H9 (cell line): ENCODE measurements at regions not wholly inside any gene's neighbourhood (a gene's known extent, or its start where the extent isn't known, plus 50 kb on each side); places are given as distances from the start of the nearest gene placed in this dataset.

Source experiments
- DNase-seq: peaks from one replicate; pipeline ENCODE4 v3.0.0-alpha.2; 2017
- H2AFZ ChIP-seq: one replicate; pipeline ENCODE4 v1.6.1; 2013; ENCODE audit warnings: mild to moderate bottlenecking, low read length, control low read depth, moderate library complexity
- H2AK5ac ChIP-seq: 2 replicates; pipeline ENCODE4 v1.6.1; 2013; ENCODE audit warnings: low read length, control low read depth, mixed read lengths; ENCODE audit not compliant: insufficient read length
- H2BK120ac ChIP-seq: one replicate; pipeline ENCODE4 v1.6.1; 2013; ENCODE audit warnings: low read depth, mild to moderate bottlenecking, low read length, control low read depth, inconsistent platforms; ENCODE audit not compliant: poor library complexity, severe bottlenecking
- H2BK12ac ChIP-seq: 2 replicates; pipeline ENCODE4 v1.6.1; 2013; ENCODE audit warnings: low read length, control low read depth, mixed read lengths, low read depth; ENCODE audit not compliant: insufficient read length
- H2BK15ac ChIP-seq: 2 replicates; pipeline ENCODE4 v1.6.1; 2013; ENCODE audit warnings: low read depth, low read length, control low read depth
- H2BK20ac ChIP-seq: one replicate; pipeline ENCODE4 v1.6.1; 2013; ENCODE audit warnings: low read depth, mild to moderate bottlenecking, low read length, control low read depth, inconsistent platforms; ENCODE audit not compliant: poor library complexity, severe bottlenecking
- H2BK5ac ChIP-seq: 2 replicates; pipeline ENCODE4 v1.6.1; 2013; ENCODE audit warnings: low read length, control low read depth, mixed read lengths; ENCODE audit not compliant: insufficient read length
- H3K14ac ChIP-seq: 2 replicates; pipeline ENCODE4 v1.6.1; 2013; ENCODE audit warnings: low read length, control low read depth; ENCODE audit not compliant: insufficient read depth
- H3K18ac ChIP-seq: 2 replicates; pipeline ENCODE4 v1.6.1; 2013; ENCODE audit warnings: low read depth, mild to moderate bottlenecking, mixed read lengths, low read length, control low read depth; ENCODE audit not compliant: insufficient read length
- H3K23ac ChIP-seq: 2 replicates; pipeline ENCODE4 v1.6.1; 2013; ENCODE audit warnings: low read length, control low read depth, mixed read lengths, low read depth; ENCODE audit not compliant: insufficient read length
- H3K23me2 ChIP-seq: 2 replicates; pipeline ENCODE4 v1.6.1; 2013; ENCODE audit warnings: low read depth, mild to moderate bottlenecking, mixed read lengths, low read length, control low read depth; ENCODE audit not compliant: insufficient read length, poor library complexity, severe bottlenecking
- H3K27ac ChIP-seq: 2 replicates; pipeline ENCODE4 v1.5.1; 2013; ENCODE audit warnings: low read length, control low read depth, mixed read lengths, low read depth; ENCODE audit not compliant: insufficient read length
- H3K27me3 ChIP-seq: 2 replicates; pipeline ENCODE4 v1.6.1; 2013; ENCODE audit warnings: low read length, control low read depth, inconsistent platforms; ENCODE audit not compliant: insufficient read depth
- H3K4ac ChIP-seq: 2 replicates; pipeline ENCODE4 v1.6.1; 2013; ENCODE audit warnings: low read depth, mild to moderate bottlenecking, control low read depth, inconsistent platforms, low read length, moderate library complexity
- H3K4me1 ChIP-seq: 2 replicates; pipeline ENCODE4 v1.6.1; 2013; ENCODE audit warnings: low read length, control low read depth, inconsistent platforms; ENCODE audit not compliant: insufficient read depth
- H3K4me2 ChIP-seq: 2 replicates; pipeline ENCODE4 v1.6.1; 2013; ENCODE audit warnings: low read length, control low read depth, mixed read lengths; ENCODE audit not compliant: insufficient read length, insufficient read depth
- H3K56ac ChIP-seq: 2 replicates; pipeline ENCODE4 v1.6.1; 2013; ENCODE audit warnings: low read depth, mild to moderate bottlenecking, mixed read lengths, low read length, control low read depth; ENCODE audit not compliant: insufficient read length
- H3K79me1 ChIP-seq: 2 replicates; pipeline ENCODE4 v1.6.1; 2013; ENCODE audit warnings: low read depth, mild to moderate bottlenecking, moderate library complexity, low read length, control low read depth, inconsistent platforms; ENCODE audit not compliant: insufficient read depth, poor library complexity, severe bottlenecking
- H3K79me2 ChIP-seq: 2 replicates; pipeline ENCODE4 v1.6.1; 2013; ENCODE audit warnings: low read length, control low read depth, inconsistent platforms; ENCODE audit not compliant: insufficient read depth
- H3K9ac ChIP-seq: 2 replicates; pipeline ENCODE4 v1.6.1; 2013; ENCODE audit warnings: low read length, control low read depth, mixed read lengths; ENCODE audit not compliant: insufficient read length; ENCODE audit errors: extremely low read depth
- H3K9me3 ChIP-seq: one replicate; pipeline ENCODE4 v1.6.1; 2013; ENCODE audit warnings: low read depth, low read length, inconsistent platforms; ENCODE audit not compliant: control insufficient read depth
- H3T11ph ChIP-seq: one replicate; pipeline ENCODE4 v1.6.1; 2013; ENCODE audit warnings: mild to moderate bottlenecking, low read length, control low read depth, inconsistent platforms
- H4K20me1 ChIP-seq: one replicate; pipeline ENCODE4 v1.6.1; 2013; ENCODE audit not compliant: control insufficient read depth, insufficient read length, insufficient read depth
- H4K5ac ChIP-seq: 2 replicates; pipeline ENCODE4 v1.6.1; 2013; ENCODE audit warnings: low read depth, mild to moderate bottlenecking, mixed read lengths, low read length, control low read depth; ENCODE audit not compliant: insufficient read length
- H4K8ac ChIP-seq: replicated peaks from 2 replicates; pipeline ENCODE4 v1.6.1; 2013; ENCODE audit warnings: low read length, control low read depth, mixed read lengths, low read depth; ENCODE audit not compliant: insufficient read length
- H4K91ac ChIP-seq: 2 replicates; pipeline ENCODE4 v1.6.1; 2013; ENCODE audit warnings: low read depth, mild to moderate bottlenecking, moderate library complexity, mixed read lengths, low read length, control low read depth; ENCODE audit not compliant: insufficient read length
- H3K27ac Mint-ChIP-seq, 3 experiments: 2 replicates in 2 of 3; 3 replicates in 1 of 3; pipeline ENCODE4 v1.8.0; 2020 to 2021; ENCODE audit warnings: mixed read lengths in 3 of 3, mild to moderate bottlenecking in 1 of 3, moderate library complexity in 1 of 3
- H3K27me3 Mint-ChIP-seq: 2 replicates; pipeline ENCODE4 v1.8.0; 2021; ENCODE audit warnings: low read depth, mild to moderate bottlenecking, moderate library complexity, mixed read lengths
- H3K36me3 Mint-ChIP-seq, 3 experiments: 2 replicates in 2 of 3; 3 replicates in 1 of 3; pipeline ENCODE4 v1.8.0; 2020 to 2021; ENCODE audit warnings: low read depth in 3 of 3, mixed read lengths in 3 of 3; ENCODE audit not compliant: insufficient read depth in 1 of 3
- H3K4me1 Mint-ChIP-seq, 2 experiments: 2 replicates each; pipeline ENCODE4 v1.8.0; 2020; ENCODE audit warnings: mixed read lengths in 2 of 2
- H3K4me3 Mint-ChIP-seq, 2 experiments: 2 replicates in 1 of 2; 3 replicates in 1 of 2; pipeline ENCODE4 v1.8.0; 2020 to 2021; ENCODE audit warnings: mild to moderate bottlenecking in 2 of 2, mixed read lengths in 2 of 2, moderate library complexity in 1 of 2
- H3K9me3 Mint-ChIP-seq, 2 experiments: 2 replicates in 1 of 2; 3 replicates in 1 of 2; pipeline ENCODE4 v1.8.0; 2020; ENCODE audit warnings: mild to moderate bottlenecking in 2 of 2, mixed read lengths in 2 of 2, moderate library complexity in 1 of 2
- WGBS: extraction: QIAGEN DNeasy Blood & Tissue Kit; methylation state at CpG from one replicate; pipeline ENCODE4 v1.1.7; 2013; ENCODE audit warnings: missing lambda C conversion rate, low lambda C conversion rate, mixed read lengths; ENCODE audit not compliant: insufficient read length; ENCODE audit errors: extremely low coverage; 5-methylcytosine and 5-hydroxymethylcytosine counted together
- TF ChIP-seq, protein P1 (sequence below): fragments of 200-600 bp; sonication (generic); conservative IDR thresholded peaks from 3 replicates; pipeline ENCODE4 v1.8.0; 2021; ENCODE audit warnings: antibody characterized with exemption, mild to moderate bottlenecking

DNA sequence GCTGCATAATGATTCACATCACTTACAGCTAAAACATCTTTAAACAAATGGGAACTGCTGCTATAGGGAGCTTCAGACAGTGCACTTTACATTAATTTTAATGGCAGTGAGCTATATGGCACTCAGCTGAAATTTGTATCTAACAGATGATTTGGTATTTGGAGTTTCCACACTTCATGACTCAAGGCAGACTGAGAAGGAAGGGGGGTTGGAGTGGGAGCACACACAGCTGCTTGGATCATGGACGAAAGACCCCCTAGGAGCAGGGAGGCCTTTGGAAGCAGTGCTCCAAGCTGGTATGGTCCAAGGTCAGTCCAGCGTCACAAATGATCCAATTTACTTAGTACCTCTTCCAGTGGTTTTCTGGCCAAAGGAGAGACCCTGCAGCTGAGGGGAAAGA, 389.7 kb downstream of the FUT8 start:
- H3K9ac ChIP-seq: no peak overlapping the region
- H3K18ac ChIP-seq: no peak overlapping the region
- no peak overlapping the region for H2BK15ac ChIP-seq
- H3K4me2 ChIP-seq: no peak overlapping the region
- H3K4ac ChIP-seq: no peak overlapping the region
- no peak for DNase-seq
- H3K27me3 Mint-ChIP-seq: peaks cover 3% of the 10 kb centered on the region
- TF ChIP-seq, protein P1, sequence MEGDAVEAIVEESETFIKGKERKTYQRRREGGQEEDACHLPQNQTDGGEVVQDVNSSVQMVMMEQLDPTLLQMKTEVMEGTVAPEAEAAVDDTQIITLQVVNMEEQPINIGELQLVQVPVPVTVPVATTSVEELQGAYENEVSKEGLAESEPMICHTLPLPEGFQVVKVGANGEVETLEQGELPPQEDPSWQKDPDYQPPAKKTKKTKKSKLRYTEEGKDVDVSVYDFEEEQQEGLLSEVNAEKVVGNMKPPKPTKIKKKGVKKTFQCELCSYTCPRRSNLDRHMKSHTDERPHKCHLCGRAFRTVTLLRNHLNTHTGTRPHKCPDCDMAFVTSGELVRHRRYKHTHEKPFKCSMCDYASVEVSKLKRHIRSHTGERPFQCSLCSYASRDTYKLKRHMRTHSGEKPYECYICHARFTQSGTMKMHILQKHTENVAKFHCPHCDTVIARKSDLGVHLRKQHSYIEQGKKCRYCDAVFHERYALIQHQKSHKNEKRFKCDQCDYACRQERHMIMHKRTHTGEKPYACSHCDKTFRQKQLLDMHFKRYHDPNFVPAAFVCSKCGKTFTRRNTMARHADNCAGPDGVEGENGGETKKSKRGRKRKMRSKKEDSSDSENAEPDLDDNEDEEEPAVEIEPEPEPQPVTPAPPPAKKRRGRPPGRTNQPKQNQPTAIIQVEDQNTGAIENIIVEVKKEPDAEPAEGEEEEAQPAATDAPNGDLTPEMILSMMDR: no peak
- H3K27ac Mint-ChIP-seq: no peak overlapping the region
- H2AK5ac ChIP-seq: no peak overlapping the region
- H4K91ac ChIP-seq: no peak overlapping the region
- no peaks in the 10 kb centered on the region for H3K79me2 ChIP-seq
- H3K27me3 ChIP-seq: no peaks in the 10 kb centered on the region
- no peak overlapping the region for H2AFZ ChIP-seq
- no peak overlapping the region for H4K5ac ChIP-seq
- no peak overlapping the region for H3K4me3 Mint-ChIP-seq
- H3K27ac ChIP-seq: no peak overlapping the region
- no peak overlapping the region for H2BK12ac ChIP-seq
- no peaks in the 10 kb centered on the region for H4K20me1 ChIP-seq
- no peak overlapping the region for H3K23ac ChIP-seq
- no peak overlapping the region for H3K56ac ChIP-seq
- H2BK20ac ChIP-seq: no peak overlapping the region
- H3K36me3 Mint-ChIP-seq: no peaks in the 10 kb centered on the region
- no peak overlapping the region for H4K8ac ChIP-seq
- H2BK5ac ChIP-seq: no peak overlapping the region
- no peaks in the 10 kb centered on the region for H3K23me2 ChIP-seq
- no peak overlapping the region for H3K14ac ChIP-seq
- H3K79me1 ChIP-seq: no peaks in the 10 kb centered on the region
- H3K9me3 ChIP-seq: peaks cover 4% of the 10 kb centered on the region
- H3T11ph ChIP-seq: no peak overlapping the region
- no peaks in the 10 kb centered on the region for H3K9me3 Mint-ChIP-seq
- H3K4me1 ChIP-seq: no peaks in the 10 kb centered on the region
- no CpG with 5 or more reads among the region's 2 CpGs for WGBS
- no peak overlapping the region for H2BK120ac ChIP-seq
- 0 out of 4 replicates have a peak, but pooled peaks cover 0 to 3% of the 10 kb centered on the region in 2 experiments for H3K4me1 Mint-ChIP-seq
